SK-N-MC (cell line): ENCODE measurements at regions not wholly inside any gene's neighbourhood (a gene's known extent, or its start where the extent isn't known, plus 50 kb on each side); places are given as distances from the start of the nearest gene placed in this dataset.

ENCODE experiments used
- EZH2 ChIP-seq: fragments of 200-600 bp; sonication (generic); IDR thresholded peaks from one replicate; pipeline ENCODE4 v1.6.1; 2017; ENCODE audit warnings: antibody characterized with exemption
- FOXP2 ChIP-seq: optimal IDR thresholded peaks from 2 replicates; pipeline ENCODE3; 2011; ENCODE audit warnings: mild to moderate bottlenecking, moderate library complexity; ENCODE audit not compliant: insufficient read depth; ENCODE audit errors: extremely low read length, control extremely low read depth
- POLR2AphosphoS5 ChIP-seq: IDR thresholded peaks from 2 replicates; pipeline ENCODE4 v1.6.1; 2012; ENCODE audit warnings: mild to moderate bottlenecking, low read depth, low read length, borderline replicate concordance

GRCh38 chr2:76083248-76083647 is 372.5 kb upstream of the GCFC2 start:
- TF ChIP-seq EZH2, result no peak
- TF ChIP-seq POLR2AphosphoS5, result no peak
- no peak for TF ChIP-seq FOXP2
